Type B pancreatic cell (in vitro differentiated cells): ENCODE measurements at regions not wholly inside any gene's neighbourhood (a gene's known extent, or its start where the extent isn't known, plus 50 kb on each side); places are given as distances from the start of the nearest gene placed in this dataset.

Experiments used
- DNase-seq: peaks from one replicate; pipeline ENCODE4 v3.0.0; 2021; ENCODE audit warnings: mixed read lengths; ENCODE audit not compliant: unreplicated experiment; ENCODE audit errors: extremely low spot score
- H3K27ac Mint-ChIP-seq: 2 replicates; pipeline ENCODE4 v1.8.0; 2021; ENCODE audit warnings: mild to moderate bottlenecking, mixed read lengths
- H3K27me3 Mint-ChIP-seq: 2 replicates; pipeline ENCODE4 v1.8.0; 2021; ENCODE audit warnings: mixed read lengths
- H3K36me3 Mint-ChIP-seq: 2 replicates; pipeline ENCODE4 v1.8.0; 2021; ENCODE audit warnings: mixed read lengths
- H3K4me1 Mint-ChIP-seq: one replicate; pipeline ENCODE4 v1.8.0; 2021; ENCODE audit warnings: mixed read lengths; ENCODE audit not compliant: unreplicated experiment
- H3K4me3 Mint-ChIP-seq: 2 replicates; pipeline ENCODE4 v1.8.0; 2021; ENCODE audit warnings: mild to moderate bottlenecking, mixed read lengths
- H3K9me3 Mint-ChIP-seq: 2 replicates; pipeline ENCODE4 v1.8.0; 2021; ENCODE audit warnings: mixed read lengths
- CTCF ChIP-seq: fragments of 200-600 bp; sonication (generic); conservative IDR thresholded peaks from 2 replicates; pipeline ENCODE4 v1.5.0; 2021; ENCODE audit warnings: antibody characterized with exemption, mild to moderate bottlenecking

GRCh38 chr12:126767334-126767733 lies 1499.6 kb upstream of the TMEM132C start:
- Mint-ChIP-seq H3K27ac (no peak overlapping the region), H3K4me1 (no peaks in the 10 kb centered on the region), H3K4me3 (no peak overlapping the region), H3K9me3 (peaks cover 17% of the 10 kb centered on the region), H3K36me3 (no peaks in the 10 kb centered on the region), H3K27me3 (peaks cover 4% of the 10 kb centered on the region)
- no peak for TF ChIP-seq CTCF
- DNase-seq: no peak

GRCh38 chr12:126768517-126768916 lies 1498.5 kb upstream of the TMEM132C start:
- H3K27ac Mint-ChIP-seq: no peak overlapping the region
- peaks cover 4% of the 10 kb centered on the region for H3K27me3 Mint-ChIP-seq
- H3K4me1 Mint-ChIP-seq: no peaks in the 10 kb centered on the region
- H3K9me3 Mint-ChIP-seq: peaks cover 12% of the 10 kb centered on the region
- H3K36me3 Mint-ChIP-seq: no peaks in the 10 kb centered on the region
- TF ChIP-seq CTCF: no peak
- H3K4me3 Mint-ChIP-seq: no peak overlapping the region
- DNase-seq: no peak

GRCh38 chr12:126770188-126770587 lies 1496.8 kb upstream of the TMEM132C start:
- no peak overlapping the region for H3K4me3 Mint-ChIP-seq
- TF ChIP-seq CTCF: no peak
- H3K27me3 Mint-ChIP-seq: no peaks in the 10 kb centered on the region
- peaks cover 5% of the 10 kb centered on the region for H3K9me3 Mint-ChIP-seq
- no peaks in the 10 kb centered on the region for H3K4me1 Mint-ChIP-seq
- no peaks in the 10 kb centered on the region for H3K36me3 Mint-ChIP-seq
- H3K27ac Mint-ChIP-seq: no peak overlapping the region
- DNase-seq: no peak

GRCh38 chr12:126772171-126772864 lies 1494.7 kb upstream of the TMEM132C start:
- H3K36me3 Mint-ChIP-seq: no peaks in the 10 kb centered on the region
- H3K4me3 Mint-ChIP-seq: no peak overlapping the region
- no peaks in the 10 kb centered on the region for H3K27me3 Mint-ChIP-seq
- H3K4me1 Mint-ChIP-seq: no peaks in the 10 kb centered on the region
- no peak overlapping the region for H3K27ac Mint-ChIP-seq
- no peak for TF ChIP-seq CTCF
- no peaks in the 10 kb centered on the region for H3K9me3 Mint-ChIP-seq
- DNase-seq: no peak

- H3K27me3 Mint-ChIP-seq: no peaks in the 10 kb centered on the region
- DNase-seq: no peak
- no peak for TF ChIP-seq CTCF
- no peaks in the 10 kb centered on the region for H3K9me3 Mint-ChIP-seq
- H3K27ac Mint-ChIP-seq: no peak overlapping the region
- H3K36me3 Mint-ChIP-seq: no peaks in the 10 kb centered on the region
- no peaks in the 10 kb centered on the region for H3K4me1 Mint-ChIP-seq
- H3K4me3 Mint-ChIP-seq: no peak overlapping the region
These were observed 1494.0 kb upstream of the TMEM132C start for GRCh38 chr12:126773012-126773411.
